ENCODE measurements at regions not wholly inside any gene's neighbourhood (a gene's known extent, or its start where the extent isn't known, plus 50 kb on each side); places are given as distances from the start of the nearest gene placed in this dataset.

GRCh38 chr19:31132753-31133110, 216.5 kb downstream of the TSHZ3 start:
- Histone ChIP-seq H3K9ac (ENCODE audit: extremely low read depth, insufficient read length, low read length) (no peak overlapping the region), H3K56ac (ENCODE audit: insufficient read length, low read depth, low read length) (no peak overlapping the region), H2BK5ac (ENCODE audit: insufficient read length, low read length) (no peak overlapping the region), H4K5ac (ENCODE audit: insufficient read length, low read depth, low read length) (no peak overlapping the region), H3K23me2 (ENCODE audit: insufficient read length, low read depth, low read length, poor library complexity, severe bottlenecking) (no peaks in the 10 kb centered on the region), H3K27me3 (ENCODE audit: insufficient read depth, low read length) (no peaks in the 10 kb centered on the region), H3K4ac (ENCODE audit: low read depth, low read length) (no peak overlapping the region), H4K20me1 (ENCODE audit: control insufficient read depth, insufficient read depth, insufficient read length) (no peaks in the 10 kb centered on the region), H4K8ac (replicated peaks; ENCODE audit: insufficient read length, low read depth, low read length) (no peak overlapping the region), H3K79me2 (ENCODE audit: insufficient read depth, low read length) (no peaks in the 10 kb centered on the region), H3K9me3 (ENCODE audit: control insufficient read depth, low read depth, low read length) (no peaks in the 10 kb centered on the region), H4K91ac (ENCODE audit: insufficient read length, low read depth, low read length) (no peak overlapping the region), H3K18ac (ENCODE audit: insufficient read length, low read depth, low read length) (no peak overlapping the region), H3K4me1 (ENCODE audit: insufficient read depth, low read length) (no peaks in the 10 kb centered on the region; the same call in 1 of the 2 replicates), H2BK20ac (ENCODE audit: low read depth, low read length, poor library complexity, severe bottlenecking) (no peak overlapping the region), H2BK120ac (ENCODE audit: low read depth, low read length, poor library complexity, severe bottlenecking) (no peak overlapping the region), H2BK15ac (ENCODE audit: low read depth, low read length) (no peak overlapping the region), H3K79me1 (ENCODE audit: insufficient read depth, low read depth, low read length, poor library complexity, severe bottlenecking) (no peaks in the 10 kb centered on the region), H2BK12ac (ENCODE audit: insufficient read length, low read depth, low read length) (no peak overlapping the region), H2AK5ac (ENCODE audit: insufficient read length, low read length) (no peak overlapping the region), H3T11ph (ENCODE audit: low read length) (no peak overlapping the region), H3K14ac (ENCODE audit: insufficient read depth, low read length) (no peak overlapping the region), H3K27ac (ENCODE audit: insufficient read length, low read depth, low read length) (no peak overlapping the region), H3K23ac (ENCODE audit: insufficient read length, low read depth, low read length) (no peak overlapping the region), H2AFZ (ENCODE audit: low read length) (no peak overlapping the region), H3K4me2 (ENCODE audit: insufficient read depth, insufficient read length, low read length) (no peak overlapping the region)
- peaks cover 0 to 9% of the 10 kb centered on the region in 2 experiments; a peak in 2 of 5 replicates for H3K9me3 Mint-ChIP-seq
- peaks cover 0 to 4% (median 0%) of the 10 kb centered on the region in 3 experiments; a peak in 2 of 7 replicates for H3K36me3 Mint-ChIP-seq (ENCODE audit: insufficient read depth in 1 of 3, low read depth in 3 of 3)
- no peak overlapping the region for H3K4me3 Mint-ChIP-seq
- TF ChIP-seq CTCF (conservative IDR thresholded peaks at IDR 0.05): no peak
- no peak for DNase-seq
- no peak overlapping the region for H3K27ac Mint-ChIP-seq
- no peaks in the 10 kb centered on the region; the same call in 1 of the 2 replicates for H3K27me3 Mint-ChIP-seq (ENCODE audit: low read depth)
- WGBS (ENCODE audit: extremely low coverage, insufficient read length, low lambda C conversion rate): no CpG with 5 or more reads among the region's 2 CpGs
- H3K4me1 Mint-ChIP-seq: no peaks in the 10 kb centered on the region

Data from H9 (cell line).